ENCODE measurements at regions not wholly inside any gene's neighbourhood (a gene's known extent, or its start where the extent isn't known, plus 50 kb on each side); places are given as distances from the start of the nearest gene placed in this dataset.
"Not testable (repeated sequence)": the region's sequence is repeated elsewhere in the genome, so short reads cannot be mapped to it uniquely, and the experiment has no call there.

GRCh38 chr4:9604031-9604892, 160.0 kb downstream of the DEFB131A start:
- peak; percentile 64 for DNase-seq (ENCODE audit: low read depth)

GRCh38 chr4:9604893-9605190, 160.6 kb downstream of the DEFB131A start:
- DNase-seq (ENCODE audit: low read depth) = not testable (repeated sequence)

- no peak for DNase-seq (ENCODE audit: low read depth)
These were observed 164.1 kb downstream of the DEFB131A start for GRCh38 chr4:9608300-9608699.

GRCh38 chr4:9610321-9610720, 166.1 kb downstream of the DEFB131A start:
- DNase-seq (ENCODE audit: low read depth) = not testable (repeated sequence)

GRCh38 chr4:9611101-9611500, 166.9 kb downstream of the DEFB131A start:
- DNase-seq (ENCODE audit: low read depth) = no peak

- not testable (repeated sequence) for DNase-seq (ENCODE audit: low read depth)
These were observed 145.0 kb upstream of the DRD5 start for GRCh38 chr4:9636411-9636810.

- peak; percentile 12 for DNase-seq (ENCODE audit: low read depth)
These were observed 121.8 kb upstream of the DRD5 start for GRCh38 chr4:9659678-9660077.

GRCh38 chr4:9660955-9661354, 120.5 kb upstream of the DRD5 start:
- not testable (repeated sequence) for DNase-seq (ENCODE audit: low read depth)

GRCh38 chr4:9670725-9671124, 110.7 kb upstream of the DRD5 start:
- peak; percentile 27 for DNase-seq (ENCODE audit: low read depth)

- DNase-seq (ENCODE audit: low read depth) = not testable (repeated sequence)
These were observed 104.1 kb upstream of the DRD5 start for GRCh38 chr4:9677357-9677756.

GRCh38 chr4:9679704-9680478, 101.5 kb upstream of the DRD5 start:
- DNase-seq (ENCODE audit: low read depth) = no peak

GRCh38 chr4:9683174-9683573, 98.3 kb upstream of the DRD5 start:
- not testable (repeated sequence) for DNase-seq (ENCODE audit: low read depth)

GRCh38 chr4:9685016-9685415, 96.4 kb upstream of the DRD5 start:
- not testable (repeated sequence) for DNase-seq (ENCODE audit: low read depth)

GRCh38 chr4:9685692-9686091, 95.7 kb upstream of the DRD5 start:
- no peak for DNase-seq (ENCODE audit: low read depth)

GRCh38 chr4:9690636-9691237, 90.7 kb upstream of the DRD5 start:
- not testable (repeated sequence) for DNase-seq (ENCODE audit: low read depth)

- peak; percentile 97 for DNase-seq (ENCODE audit: low read depth)
These were observed 90.0 kb upstream of the DRD5 start for GRCh38 chr4:9691238-9692065.

GRCh38 chr4:9692791-9693491, 88.5 kb upstream of the DRD5 start:
- DNase-seq (ENCODE audit: low read depth) = not testable (repeated sequence)

GRCh38 chr4:9694403-9694802, 87.0 kb upstream of the DRD5 start:
- DNase-seq (ENCODE audit: low read depth) = not testable (repeated sequence)

- DNase-seq (ENCODE audit: low read depth) = peak; percentile 63
These were observed 85.4 kb upstream of the DRD5 start for GRCh38 chr4:9695994-9696393.

GRCh38 chr4:9696561-9696960, 84.9 kb upstream of the DRD5 start:
- DNase-seq (ENCODE audit: low read depth) = not testable (repeated sequence)

GRCh38 chr4:9702019-9702418, 79.4 kb upstream of the DRD5 start:
- not testable (repeated sequence) for DNase-seq (ENCODE audit: low read depth)

All from Daoy (cell line).